Adrenal gland (tissue), 9 donors: ENCODE measurements at regions not wholly inside any gene's neighbourhood (a gene's known extent, or its start where the extent isn't known, plus 50 kb on each side); places are given as distances from the start of the nearest gene placed in this dataset.
"Not testable (repeated sequence)": the region's sequence is repeated elsewhere in the genome, so short reads cannot be mapped to it uniquely, and the experiment has no call there.

Source experiments
- DNase-seq, 7 donors: peaks; one replicate each; pipeline ENCODE4 v3.0.0-alpha.2; 2019 to 2020
- H3K27ac ChIP-seq, 5 donors: fragments of 200-600 bp; sonication (generic) in 4 of 5; 1 replicate in 3 of 5; 2 replicates in 2 of 5; pipeline versions ENCODE4 v1.5.1 to v1.8.0; 2016 to 2020; ENCODE audit warnings: mild to moderate bottlenecking in 1 of 5
- H3K27me3 ChIP-seq: fragments of 200-600 bp; 2 replicates; pipeline ENCODE4 v1.8.0; 2021
- H3K36me3 ChIP-seq, 2 donors: fragments of 200-600 bp; replicated peaks in 1 of 2; 1 replicate in 1 of 2; 2 replicates in 1 of 2; pipeline versions ENCODE4 v1.5.1 to v1.8.0; 2018 to 2022
- H3K4me1 ChIP-seq, 2 donors: fragments of 200-600 bp; replicated peaks in 1 of 2; 1 replicate in 1 of 2; 2 replicates in 1 of 2; pipeline versions ENCODE4 v1.5.1 to v1.8.0; 2018 to 2021
- H3K4me3 ChIP-seq, 4 donors: fragments of 200-600 bp; sonication (generic) in 3 of 4; one replicate each; pipeline ENCODE4 v1.5.1; 2016 to 2018
- H3K9me3 ChIP-seq, 3 donors: fragments of 200-600 bp; sonication (generic) in 1 of 3; replicated peaks in 1 of 3; 1 replicate in 2 of 3; 2 replicates in 1 of 3; pipeline versions ENCODE4 v1.5.1 to v1.8.0; 2016 to 2021
- POLR2A ChIP-seq, 2 donors: fragments of 450-650 bp; IDR thresholded peaks; one replicate each; pipeline ENCODE4 v1.6.1; 2017; ENCODE audit warnings: antibody characterized with exemption in 2 of 2, mild to moderate bottlenecking in 2 of 2, moderate library complexity in 1 of 2
- WGBS, 4 donors: extraction: QIAGEN DNeasy Blood & Tissue Kit in 2 of 4; methylation state at CpG; one replicate each; pipeline versions ENCODE4 v1.1.5 to v1.1.7; 2013 to 2017; 5-methylcytosine and 5-hydroxymethylcytosine counted together
- intact Hi-C, 2 donors: fragments of 100-400 bp; cut with DNase I; formaldehyde crosslinking; loops; one replicate each; pipeline versions ENCODE4 v1.14.1 to v1.15.0; 2022 to 2023
- TF ChIP-seq, protein P1 (sequence below), 6 experiments: fragments of 450-650 bp in 4 of 6; fragments of 200-600 bp in 2 of 6; sonication (generic) in 1 of 6; IDR thresholded peaks; 1 replicate in 5 of 6; 2 replicates in 1 of 6; pipeline versions ENCODE4 v1.5.1 to v1.8.0; 2016 to 2021; ENCODE audit warnings: antibody characterized with exemption in 6 of 6, mild to moderate bottlenecking in 2 of 6, moderate library complexity in 1 of 6
- donor health status: healthy with polysubstance abuse.
- donor health status: Bipolar disorder and iron deficiency.
- donor health status: DM: yes; HTN: yes; CAD: no.
- donor health status: DM: no; HTN: no; CAD: no.
- donor health status: DM: no; HTN: no; CAD: no.

DNA sequence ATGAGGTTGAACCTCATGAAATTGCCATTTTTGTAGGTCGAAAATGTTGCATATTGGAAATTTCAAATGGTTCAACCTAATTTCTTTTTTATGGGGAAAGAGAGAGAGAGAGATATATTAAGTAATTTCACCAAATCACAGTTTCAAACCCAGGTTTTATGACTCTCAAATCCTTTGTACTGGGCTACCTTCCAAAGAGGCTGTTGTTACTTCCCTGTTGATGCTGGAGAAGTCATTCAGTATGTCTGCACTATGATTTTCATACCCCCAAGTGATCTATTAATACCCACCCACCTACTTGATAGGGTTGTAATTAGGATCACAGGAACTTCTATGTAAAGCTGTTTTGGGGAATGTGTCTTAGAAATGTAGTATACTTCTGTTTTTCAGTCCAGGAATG lies 109.9 kb downstream of the ZNF330 start:
- no peak for TF ChIP-seq POLR2A (IDR thresholded peaks at IDR 0.05)
- TF ChIP-seq, protein P1, sequence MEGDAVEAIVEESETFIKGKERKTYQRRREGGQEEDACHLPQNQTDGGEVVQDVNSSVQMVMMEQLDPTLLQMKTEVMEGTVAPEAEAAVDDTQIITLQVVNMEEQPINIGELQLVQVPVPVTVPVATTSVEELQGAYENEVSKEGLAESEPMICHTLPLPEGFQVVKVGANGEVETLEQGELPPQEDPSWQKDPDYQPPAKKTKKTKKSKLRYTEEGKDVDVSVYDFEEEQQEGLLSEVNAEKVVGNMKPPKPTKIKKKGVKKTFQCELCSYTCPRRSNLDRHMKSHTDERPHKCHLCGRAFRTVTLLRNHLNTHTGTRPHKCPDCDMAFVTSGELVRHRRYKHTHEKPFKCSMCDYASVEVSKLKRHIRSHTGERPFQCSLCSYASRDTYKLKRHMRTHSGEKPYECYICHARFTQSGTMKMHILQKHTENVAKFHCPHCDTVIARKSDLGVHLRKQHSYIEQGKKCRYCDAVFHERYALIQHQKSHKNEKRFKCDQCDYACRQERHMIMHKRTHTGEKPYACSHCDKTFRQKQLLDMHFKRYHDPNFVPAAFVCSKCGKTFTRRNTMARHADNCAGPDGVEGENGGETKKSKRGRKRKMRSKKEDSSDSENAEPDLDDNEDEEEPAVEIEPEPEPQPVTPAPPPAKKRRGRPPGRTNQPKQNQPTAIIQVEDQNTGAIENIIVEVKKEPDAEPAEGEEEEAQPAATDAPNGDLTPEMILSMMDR (IDR thresholded peaks at IDR 0.05) = no peak
- no peak for DNase-seq
- Histone ChIP-seq H3K4me3 (no peak overlapping the region), H3K36me3 (no peaks in the 10 kb centered on the region), H3K27ac (no peak overlapping the region), H3K9me3 (no peaks in the 10 kb centered on the region), H3K27me3 (no peaks in the 10 kb centered on the region), H3K4me1 (peaks cover 0 to 19% of the 10 kb centered on the region in 2 donors)
- 73 to 87% (median 78%) methylated on average over 1 of the region's 1 CpG for WGBS, 4 donors
- intact Hi-C loops = no loop called here

DNA sequence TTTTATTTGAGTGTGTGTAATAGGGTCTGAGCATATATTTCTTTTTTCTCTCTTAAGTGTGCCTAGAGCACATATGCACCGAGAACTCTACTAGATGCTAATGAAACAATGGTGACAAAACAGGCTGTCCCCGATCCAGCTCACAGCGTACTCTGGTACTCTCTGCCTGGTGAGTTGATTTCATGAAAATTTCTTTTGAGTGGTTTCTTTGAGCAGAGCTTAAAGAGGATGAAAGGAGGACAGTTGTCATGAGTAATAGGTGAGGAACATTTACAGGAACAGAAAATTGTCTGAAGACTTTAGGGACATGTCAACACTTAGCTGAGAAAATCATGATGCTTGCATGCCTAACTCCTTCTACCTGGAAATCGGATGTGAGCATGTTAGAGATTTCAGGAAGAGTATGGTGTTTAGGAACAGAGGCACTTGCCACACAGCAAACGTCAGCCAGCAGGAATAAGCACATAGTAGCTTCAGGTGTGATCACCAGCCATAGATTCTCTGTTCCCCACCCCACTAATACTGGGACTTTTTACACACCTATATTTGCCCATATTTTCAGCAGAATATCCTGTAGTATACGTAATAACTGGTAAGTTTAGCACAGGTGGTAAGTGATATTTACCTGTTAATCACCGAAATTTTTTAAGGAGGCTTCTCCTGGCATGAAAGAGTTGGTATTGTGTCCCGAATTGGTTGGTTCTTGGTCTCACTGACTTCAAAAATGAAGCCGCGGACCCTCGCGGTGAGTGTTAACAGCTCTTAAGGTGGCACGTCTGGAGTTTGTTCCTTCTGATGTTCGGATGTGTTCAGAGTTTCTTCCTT lies 111.1 kb downstream of the ZNF330 start:
- Histone ChIP-seq H3K4me1 (peaks cover 0 to 19% of the 10 kb centered on the region in 2 donors), H3K27me3 (no peaks in the 10 kb centered on the region), H3K4me3 (no peak overlapping the region), H3K27ac (no peak overlapping the region), H3K9me3 (no peaks in the 10 kb centered on the region), H3K36me3 (no peaks in the 10 kb centered on the region)
- 92 to 96% (median 95%) methylated on average over 14 of the region's 14 CpGs for WGBS, 4 donors
- no peak for DNase-seq
- intact Hi-C loops = no loop called here
- TF ChIP-seq, protein P1 (IDR thresholded peaks at IDR 0.05) = no peak
- no peak for TF ChIP-seq POLR2A (IDR thresholded peaks at IDR 0.05)

DNA sequence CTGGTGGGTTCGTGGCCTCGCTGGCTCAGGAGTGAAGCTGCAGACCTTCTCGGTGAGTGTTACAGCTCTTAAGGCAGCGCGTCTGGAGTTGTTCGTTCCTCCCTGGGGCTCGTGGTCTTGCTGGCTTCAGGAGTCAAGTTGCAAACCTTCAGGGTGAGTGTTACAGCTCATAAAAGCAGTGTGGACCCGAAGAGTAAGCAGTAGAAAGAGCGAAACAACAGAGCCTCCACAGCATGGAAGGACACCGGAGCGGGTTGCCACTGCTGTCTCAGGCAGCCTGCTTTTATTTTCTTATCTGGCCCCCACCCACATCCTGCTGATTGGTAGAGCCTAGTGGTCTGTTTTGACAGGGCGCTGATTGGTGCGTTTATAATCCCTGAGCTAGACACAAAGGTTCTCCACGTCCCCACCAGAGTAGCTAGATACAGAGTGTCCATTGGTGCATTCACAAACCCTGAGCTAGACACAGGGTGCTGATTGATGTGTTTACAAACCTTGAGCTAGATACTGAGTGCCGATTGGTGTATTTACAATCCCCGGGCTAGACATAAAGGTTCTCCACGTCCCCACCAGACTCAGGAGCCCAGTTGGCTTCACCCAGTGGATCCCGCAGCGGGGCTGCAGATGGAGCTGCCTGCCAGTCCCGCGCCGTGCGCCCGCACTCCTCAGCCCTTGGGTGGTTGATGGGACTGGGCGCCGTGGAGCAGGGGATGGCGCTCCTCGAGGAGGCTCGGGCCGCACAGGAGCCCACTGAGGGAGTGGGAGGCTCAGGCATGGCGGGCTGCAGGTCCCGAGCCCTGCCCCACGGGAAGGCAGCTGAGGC lies 111.9 kb downstream of the ZNF330 start:
- Histone ChIP-seq H3K27ac (peak overlapping the region in 4 of 5 donors; percentile 50 to 72 (median 70)), H3K4me1 (peaks cover 0 to 19% of the 10 kb centered on the region in 2 donors), H3K4me3 (peak overlapping the region in 2 of 4 donors; percentile 43 to 59)
- H3K36me3 ChIP-seq, H3K9me3 ChIP-seq, H3K27me3 ChIP-seq, intact Hi-C loops: not testable (repeated sequence)
- peak; percentile 8 to 60 (median 29) for DNase-seq
- WGBS, 4 donors = 48 to 96% (median 72%) methylated on average over 10 to 33 of the region's 33 CpGs
- peak; percentile 30 to 62 for TF ChIP-seq POLR2A (IDR thresholded peaks at IDR 0.05)

DNA sequence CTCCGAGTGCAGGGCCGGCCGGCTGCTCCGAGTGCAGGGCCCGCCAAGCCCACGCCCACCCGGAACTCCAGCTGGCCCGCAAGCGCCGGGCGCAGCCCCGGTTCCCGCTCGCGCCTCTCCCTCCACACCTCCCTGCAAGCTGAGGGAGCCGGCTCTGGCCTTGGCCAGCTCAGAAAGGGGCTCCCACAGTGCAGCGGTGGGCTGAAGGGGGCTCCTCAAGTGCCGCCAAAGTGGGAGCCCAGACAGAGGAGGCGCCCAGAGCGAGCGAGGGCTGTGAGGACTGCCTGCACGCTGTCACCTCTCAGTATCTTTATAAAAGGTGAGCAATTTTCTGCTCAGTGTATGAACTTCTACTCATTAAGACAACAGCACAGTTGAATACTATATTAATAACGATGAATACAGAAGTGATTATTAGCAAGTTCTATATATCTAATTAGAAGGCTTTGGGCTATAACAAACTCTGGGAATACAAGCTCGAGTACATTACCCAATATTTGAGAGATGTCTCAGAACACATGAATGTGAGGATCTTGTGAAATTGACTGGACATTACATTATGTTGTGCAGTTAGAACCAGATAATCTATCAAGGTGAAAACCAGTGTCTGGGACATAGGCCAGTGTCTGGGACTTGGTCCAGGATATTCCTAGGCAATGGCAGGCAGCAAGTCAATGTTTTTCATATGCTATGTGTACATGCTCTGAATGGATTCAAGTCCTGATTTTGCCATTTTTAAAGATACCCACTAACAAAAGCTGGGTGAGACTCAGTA lies 112.9 kb downstream of the ZNF330 start:
- peak overlapping the region in 2 of 4 donors; percentile 43 to 59 for H3K4me3 ChIP-seq
- H3K36me3 ChIP-seq, intact Hi-C loops, H3K9me3 ChIP-seq, H3K27me3 ChIP-seq: not testable (repeated sequence)
- DNase-seq = peak; percentile 42 to 74 (median 62)
- H3K4me1 ChIP-seq = peaks cover 0 to 19% of the 10 kb centered on the region in 2 donors
- H3K27ac ChIP-seq = peak overlapping the region in 3 of 5 donors; percentile 69 to 72 (median 70)
- 5 to 33% (median 18%) methylated on average over 2 to 24 of the region's 24 CpGs for WGBS, 4 donors

DNA sequence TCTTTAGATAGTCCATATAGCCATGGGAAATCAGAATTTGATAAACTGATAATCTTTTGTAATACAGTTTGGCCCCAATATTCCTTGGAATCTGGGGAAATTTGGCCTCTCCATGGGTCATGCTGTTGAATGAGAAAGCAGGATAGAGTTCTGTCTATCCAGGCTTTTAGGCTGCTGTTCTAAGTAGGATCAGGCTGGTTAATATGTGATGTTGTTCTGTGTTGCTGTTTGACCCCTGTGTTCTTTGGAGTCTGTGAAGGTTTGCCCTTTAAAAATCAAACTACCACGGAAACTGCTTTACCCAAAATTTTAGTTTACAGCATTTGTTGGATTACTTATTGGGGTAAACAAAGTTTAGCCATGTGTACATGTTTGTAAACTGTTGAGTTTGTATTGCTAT lies 114.5 kb downstream of the ZNF330 start:
- DNase-seq = no peak
- Histone ChIP-seq H3K4me3 (no peak overlapping the region), H3K9me3 (no peaks in the 10 kb centered on the region), H3K27ac (no peak overlapping the region), H3K27me3 (no peaks in the 10 kb centered on the region), H3K36me3 (no peaks in the 10 kb centered on the region), H3K4me1 (peaks cover 0 to 10% of the 10 kb centered on the region in 2 donors)
- 86 to 100% (median 90%) methylated on average over 1 of the region's 1 CpG for WGBS, 4 donors
- TF ChIP-seq POLR2A (IDR thresholded peaks at IDR 0.05) = no peak
- TF ChIP-seq, protein P1 (IDR thresholded peaks at IDR 0.05) = no peak
- intact Hi-C loops = no loop called here
